ENCODE measurements at regions not wholly inside any gene's neighbourhood (a gene's known extent, or its start where the extent isn't known, plus 50 kb on each side); places are given as distances from the start of the nearest gene placed in this dataset.

GRCh38 chr13:89610331-89610730 is 1737.2 kb upstream of the MIR17HG start:
- H3K4me1 Mint-ChIP-seq = no peaks in the 10 kb centered on the region
- H3K27me3 Mint-ChIP-seq (ENCODE audit: low read depth in 3 of 3) = no peaks in the 10 kb centered on the region
- DNase-seq = no peak
- H3K36me3 Mint-ChIP-seq = no peaks in the 10 kb centered on the region
- H3K9me3 Mint-ChIP-seq = peaks cover 0 to 31% (median 16%) of the 10 kb centered on the region in 6 donors
- no peak overlapping the region for H3K4me3 Mint-ChIP-seq
- no peak overlapping the region for H3K27ac Mint-ChIP-seq

- no peaks in the 10 kb centered on the region for H3K4me1 Mint-ChIP-seq
- H3K27ac Mint-ChIP-seq = no peak overlapping the region
- H3K4me3 Mint-ChIP-seq = no peak overlapping the region
- no peaks in the 10 kb centered on the region for H3K36me3 Mint-ChIP-seq
- peaks cover 0 to 26% (median 14%) of the 10 kb centered on the region in 6 donors for H3K9me3 Mint-ChIP-seq
- H3K27me3 Mint-ChIP-seq (ENCODE audit: low read depth in 3 of 3) = no peaks in the 10 kb centered on the region
- no peak for DNase-seq
Measured at GRCh38 chr13:89610881-89611280, 1736.6 kb upstream of the MIR17HG start.

GRCh38 chr13:89627996-89628395 is 1719.5 kb upstream of the MIR17HG start:
- H3K4me1 Mint-ChIP-seq = no peaks in the 10 kb centered on the region
- H3K27ac Mint-ChIP-seq = no peak overlapping the region

GRCh38 chr13:89628567-89628966 is 1718.9 kb upstream of the MIR17HG start:
- H3K36me3 Mint-ChIP-seq = peaks cover 0 to 4% (median 0%) of the 10 kb centered on the region in 3 donors
- H3K9me3 Mint-ChIP-seq = peaks cover 10 to 33% (median 23%) of the 10 kb centered on the region in 6 donors
- H3K27me3 Mint-ChIP-seq (ENCODE audit: low read depth in 3 of 3) = no peaks in the 10 kb centered on the region
- no peak overlapping the region for H3K4me3 Mint-ChIP-seq
- H3K27ac Mint-ChIP-seq = no peak overlapping the region
- peak in 1 of 3 donors; percentile 0 for DNase-seq
- H3K4me1 Mint-ChIP-seq = no peaks in the 10 kb centered on the region

More at GRCh38 chr13:89627996-89628395, 1719.5 kb upstream of the MIR17HG start:
- peaks cover 0 to 4% (median 0%) of the 10 kb centered on the region in 3 donors for H3K36me3 Mint-ChIP-seq
- DNase-seq = no peak
- no peaks in the 10 kb centered on the region for H3K27me3 Mint-ChIP-seq (ENCODE audit: low read depth in 3 of 3)
- peaks cover 10 to 31% (median 20%) of the 10 kb centered on the region in 6 donors for H3K9me3 Mint-ChIP-seq
- H3K4me3 Mint-ChIP-seq = no peak overlapping the region

GRCh38 chr13:89650226-89650625 is 1697.3 kb upstream of the MIR17HG start:
- DNase-seq = no peak
- H3K36me3 Mint-ChIP-seq = no peaks in the 10 kb centered on the region
- no peak overlapping the region for H3K4me3 Mint-ChIP-seq
- H3K27ac Mint-ChIP-seq = no peak overlapping the region
- H3K9me3 Mint-ChIP-seq = peaks cover 8 to 60% (median 27%) of the 10 kb centered on the region in 6 donors
- no peaks in the 10 kb centered on the region for H3K4me1 Mint-ChIP-seq
- no peaks in the 10 kb centered on the region for H3K27me3 Mint-ChIP-seq (ENCODE audit: low read depth in 3 of 3)

- H3K36me3 Mint-ChIP-seq = no peaks in the 10 kb centered on the region
- peaks cover 7 to 64% (median 23%) of the 10 kb centered on the region in 6 donors for H3K9me3 Mint-ChIP-seq
- DNase-seq = no peak
- no peak overlapping the region for H3K4me3 Mint-ChIP-seq
- no peak overlapping the region for H3K27ac Mint-ChIP-seq
- no peaks in the 10 kb centered on the region for H3K4me1 Mint-ChIP-seq
- H3K27me3 Mint-ChIP-seq (ENCODE audit: low read depth in 3 of 3) = peaks cover 0 to 3% (median 2%) of the 10 kb centered on the region in 3 donors
Measured at GRCh38 chr13:89660752-89661151, 1686.7 kb upstream of the MIR17HG start.

- H3K36me3 Mint-ChIP-seq = no peaks in the 10 kb centered on the region
- no peak overlapping the region for H3K27ac Mint-ChIP-seq
- H3K27me3 Mint-ChIP-seq (ENCODE audit: low read depth in 3 of 3) = no peaks in the 10 kb centered on the region
- H3K4me3 Mint-ChIP-seq = no peak overlapping the region
- H3K9me3 Mint-ChIP-seq = peaks cover 6 to 24% (median 9%) of the 10 kb centered on the region in 6 donors
- no peak for DNase-seq
- H3K4me1 Mint-ChIP-seq = no peaks in the 10 kb centered on the region
Measured at GRCh38 chr13:89673789-89674311, 1673.6 kb upstream of the MIR17HG start.

GRCh38 chr13:89678466-89679121 is 1668.9 kb upstream of the MIR17HG start:
- Mint-ChIP-seq H3K4me3 (no peak overlapping the region), H3K9me3 (peaks cover 0 to 19% (median 2%) of the 10 kb centered on the region in 6 donors)

GRCh38 chr13:89684896-89685295 is 1662.6 kb upstream of the MIR17HG start:
- DNase-seq = no peak
- Mint-ChIP-seq H3K9me3 (peaks cover 2 to 22% (median 7%) of the 10 kb centered on the region in 6 donors), H3K36me3 (no peaks in the 10 kb centered on the region), H3K4me3 (no peak overlapping the region), H3K27me3 (ENCODE audit: low read depth in 3 of 3) (peaks cover 0 to 3% (median 0%) of the 10 kb centered on the region in 3 donors), H3K4me1 (no peaks in the 10 kb centered on the region), H3K27ac (no peak overlapping the region)

More at GRCh38 chr13:89678466-89679121, 1668.9 kb upstream of the MIR17HG start:
- Mint-ChIP-seq H3K36me3 (no peaks in the 10 kb centered on the region), H3K27me3 (ENCODE audit: low read depth in 3 of 3) (no peaks in the 10 kb centered on the region), H3K27ac (no peak overlapping the region), H3K4me1 (no peaks in the 10 kb centered on the region)
- DNase-seq = no peak

GRCh38 chr13:89686171-89686570 is 1661.3 kb upstream of the MIR17HG start:
- Mint-ChIP-seq H3K4me1 (no peaks in the 10 kb centered on the region), H3K36me3 (no peaks in the 10 kb centered on the region), H3K27ac (no peak overlapping the region), H3K27me3 (ENCODE audit: low read depth in 3 of 3) (peaks cover 0 to 3% (median 2%) of the 10 kb centered on the region in 3 donors), H3K9me3 (peaks cover 3 to 16% (median 9%) of the 10 kb centered on the region in 6 donors), H3K4me3 (no peak overlapping the region)
- DNase-seq = no peak

GRCh38 chr13:89687066-89687465 is 1660.4 kb upstream of the MIR17HG start:
- Mint-ChIP-seq H3K27me3 (ENCODE audit: low read depth in 3 of 3) (peaks cover 0 to 3% (median 2%) of the 10 kb centered on the region in 3 donors), H3K4me3 (no peak overlapping the region), H3K36me3 (no peaks in the 10 kb centered on the region), H3K9me3 (peaks cover 3 to 16% (median 12%) of the 10 kb centered on the region in 6 donors), H3K4me1 (no peaks in the 10 kb centered on the region), H3K27ac (no peak overlapping the region)
- no peak for DNase-seq

GRCh38 chr13:89688918-89689317 is 1658.6 kb upstream of the MIR17HG start:
- Mint-ChIP-seq H3K4me3 (no peak overlapping the region), H3K9me3 (peaks cover 3 to 16% (median 12%) of the 10 kb centered on the region in 6 donors), H3K36me3 (no peaks in the 10 kb centered on the region), H3K27ac (no peak overlapping the region), H3K4me1 (no peaks in the 10 kb centered on the region), H3K27me3 (ENCODE audit: low read depth in 3 of 3) (peaks cover 0 to 3% (median 2%) of the 10 kb centered on the region in 3 donors)
- DNase-seq = no peak

GRCh38 chr13:89694451-89694850 is 1653.0 kb upstream of the MIR17HG start:
- Mint-ChIP-seq H3K4me3 (no peak overlapping the region), H3K27ac (no peak overlapping the region), H3K9me3 (peaks cover 0 to 9% (median 4%) of the 10 kb centered on the region in 6 donors), H3K27me3 (ENCODE audit: low read depth in 3 of 3) (peaks cover 0 to 3% (median 2%) of the 10 kb centered on the region in 3 donors), H3K4me1 (no peaks in the 10 kb centered on the region), H3K36me3 (no peaks in the 10 kb centered on the region)
- DNase-seq = no peak

- Mint-ChIP-seq H3K27ac (no peak overlapping the region), H3K36me3 (no peaks in the 10 kb centered on the region), H3K4me1 (no peaks in the 10 kb centered on the region), H3K27me3 (ENCODE audit: low read depth in 3 of 3) (peaks cover 0 to 2% (median 0%) of the 10 kb centered on the region in 3 donors), H3K9me3 (peaks cover 0 to 11% (median 7%) of the 10 kb centered on the region in 6 donors), H3K4me3 (no peak overlapping the region)
- DNase-seq = no peak
Measured at GRCh38 chr13:89695343-89696257, 1651.9 kb upstream of the MIR17HG start.

All from immature natural killer cell (primary cell).